ENCODE measurements at regions not wholly inside any gene's neighbourhood (a gene's known extent, or its start where the extent isn't known, plus 50 kb on each side); places are given as distances from the start of the nearest gene placed in this dataset.

GRCh38 chr3:104974316-104974715, 392.4 kb upstream of the ALCAM start:
- Histone ChIP-seq H3K4me3 (no peak overlapping the region), H3K27ac (no peak overlapping the region), H3K9me3 (no peaks in the 10 kb centered on the region), H3K36me3 (no peaks in the 10 kb centered on the region), H3K27me3 (no peaks in the 10 kb centered on the region), H3K4me1 (no peaks in the 10 kb centered on the region)
- intact Hi-C loops (cut with DNase I) = no loop called here
- no peak for TF ChIP-seq CTCF (IDR thresholded peaks at IDR 0.05)
- DNase-seq (ENCODE audit: low spot score in 2 of 2) = no peak

- Histone ChIP-seq H3K4me3 (no peak overlapping the region), H3K9me3 (no peaks in the 10 kb centered on the region)
Measured at GRCh38 chr3:104977719-104978118, 389.0 kb upstream of the ALCAM start.

GRCh38 chr3:104982130-104982529, 384.6 kb upstream of the ALCAM start:
- Histone ChIP-seq H3K27me3 (no peaks in the 10 kb centered on the region), H3K27ac (no peak overlapping the region), H3K9me3 (no peaks in the 10 kb centered on the region), H3K36me3 (no peaks in the 10 kb centered on the region), H3K4me1 (no peaks in the 10 kb centered on the region), H3K4me3 (no peak overlapping the region)
- intact Hi-C loops (cut with DNase I) = no loop called here
- TF ChIP-seq CTCF (IDR thresholded peaks at IDR 0.05) = no peak
- no peak for DNase-seq (ENCODE audit: low spot score in 2 of 2)

More at GRCh38 chr3:104977719-104978118, 389.0 kb upstream of the ALCAM start:
- Histone ChIP-seq H3K36me3 (no peaks in the 10 kb centered on the region), H3K27ac (no peak overlapping the region), H3K4me1 (no peaks in the 10 kb centered on the region), H3K27me3 (no peaks in the 10 kb centered on the region)
- no peak for DNase-seq (ENCODE audit: low spot score in 2 of 2)
- intact Hi-C loops (cut with DNase I) = no loop called here
- TF ChIP-seq CTCF (IDR thresholded peaks at IDR 0.05) = no peak

GRCh38 chr3:104987859-104988258, 378.9 kb upstream of the ALCAM start:
- Histone ChIP-seq H3K27me3 (no peaks in the 10 kb centered on the region), H3K4me3 (no peak overlapping the region)
- no peak for TF ChIP-seq CTCF (IDR thresholded peaks at IDR 0.05)

GRCh38 chr3:104988496-104988895, 378.2 kb upstream of the ALCAM start:
- intact Hi-C loops (cut with DNase I) = no loop called here
- no peak overlapping the region for H3K4me3 ChIP-seq
- DNase-seq (ENCODE audit: low spot score in 2 of 2) = no peak

More at GRCh38 chr3:104987859-104988258, 378.9 kb upstream of the ALCAM start:
- H3K9me3 ChIP-seq = no peaks in the 10 kb centered on the region
- H3K27ac ChIP-seq = no peak overlapping the region
- no peaks in the 10 kb centered on the region for H3K4me1 ChIP-seq
- intact Hi-C loops (cut with DNase I) = no loop called here
- no peaks in the 10 kb centered on the region for H3K36me3 ChIP-seq
- DNase-seq (ENCODE audit: low spot score in 2 of 2) = no peak

More at GRCh38 chr3:104988496-104988895, 378.2 kb upstream of the ALCAM start:
- Histone ChIP-seq H3K9me3 (no peaks in the 10 kb centered on the region), H3K36me3 (no peaks in the 10 kb centered on the region), H3K27ac (no peak overlapping the region), H3K27me3 (no peaks in the 10 kb centered on the region), H3K4me1 (no peaks in the 10 kb centered on the region)
- no peak for TF ChIP-seq CTCF (IDR thresholded peaks at IDR 0.05)

Data from ascending aorta (tissue), 2 donors.